ENCODE measurements at regions not wholly inside any gene's neighbourhood (a gene's known extent, or its start where the extent isn't known, plus 50 kb on each side); places are given as distances from the start of the nearest gene placed in this dataset.

DNA sequence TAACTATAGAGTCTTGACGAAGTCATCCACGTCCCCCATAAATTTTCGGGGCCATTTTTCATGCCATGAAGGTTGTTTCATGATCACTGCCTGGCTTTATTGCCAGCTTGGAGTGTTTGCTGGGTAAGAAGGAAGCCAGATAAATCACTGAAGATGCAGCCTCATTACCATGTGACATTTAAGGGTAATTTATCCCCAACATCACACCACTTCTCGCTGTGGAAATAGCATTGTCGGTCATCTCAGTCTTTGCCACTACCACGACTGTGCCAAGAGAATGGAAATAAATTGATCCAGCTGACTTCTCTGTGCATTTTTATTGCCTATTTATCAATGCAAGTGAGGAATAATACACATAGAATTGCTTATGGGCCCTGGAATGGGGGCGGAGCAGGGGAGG, 617.9 kb downstream of the AJAP1 start:
- peaks cover 8% of the 10 kb centered on the region for H3K27me3 Mint-ChIP-seq (ENCODE audit: insufficient read depth, low read depth, poor library complexity)
- no peak overlapping the region for H3K27ac Mint-ChIP-seq
- H3K4me1 Mint-ChIP-seq: peaks cover 25% of the 10 kb centered on the region
- H3K27me3 ChIP-seq (ENCODE audit: insufficient read depth): no peaks in the 10 kb centered on the region
- H3K9me2 ChIP-seq (ENCODE audit: insufficient read depth): no peaks in the 10 kb centered on the region
- H3K4me3 ChIP-seq: no peak overlapping the region
- no peaks in the 10 kb centered on the region for H3K4me1 ChIP-seq (ENCODE audit: insufficient read depth)
- H3K9me3 Mint-ChIP-seq: peaks cover 16% of the 10 kb centered on the region
- H2AFZ ChIP-seq: no peak overlapping the region
- ATAC-seq (no peak), DNase-seq (ENCODE audit: low spot score) (no peak)
- H3K4me2 ChIP-seq: no peak overlapping the region
- peaks cover 4% of the 10 kb centered on the region for H3K36me3 Mint-ChIP-seq (ENCODE audit: low read depth)
- no peak overlapping the region for H3K4me3 Mint-ChIP-seq
- no peak for TF ChIP-seq REST (IDR thresholded peaks at IDR 0.05; ENCODE audit: unreplicated experiment)
- no peak for TF ChIP-seq JUNB (IDR thresholded peaks at IDR 0.05; ENCODE audit: unreplicated experiment)
- TF ChIP-seq ZNF114 (CRISPR knock-in tag; IDR thresholded peaks at IDR 0.05): no peak
- no peak for TF ChIP-seq CREB1 (CRISPR knock-in tag; IDR thresholded peaks at IDR 0.05; ENCODE audit: low read depth)
- no peak for TF ChIP-seq POLR2AphosphoS5 (IDR thresholded peaks at IDR 0.05; ENCODE audit: low read depth)
- TF ChIP-seq EZH2 (IDR thresholded peaks at IDR 0.05; ENCODE audit: low read depth, unreplicated experiment): no peak
- TF ChIP-seq, protein P1, sequence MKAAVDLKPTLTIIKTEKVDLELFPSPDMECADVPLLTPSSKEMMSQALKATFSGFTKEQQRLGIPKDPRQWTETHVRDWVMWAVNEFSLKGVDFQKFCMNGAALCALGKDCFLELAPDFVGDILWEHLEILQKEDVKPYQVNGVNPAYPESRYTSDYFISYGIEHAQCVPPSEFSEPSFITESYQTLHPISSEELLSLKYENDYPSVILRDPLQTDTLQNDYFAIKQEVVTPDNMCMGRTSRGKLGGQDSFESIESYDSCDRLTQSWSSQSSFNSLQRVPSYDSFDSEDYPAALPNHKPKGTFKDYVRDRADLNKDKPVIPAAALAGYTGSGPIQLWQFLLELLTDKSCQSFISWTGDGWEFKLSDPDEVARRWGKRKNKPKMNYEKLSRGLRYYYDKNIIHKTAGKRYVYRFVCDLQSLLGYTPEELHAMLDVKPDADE (IDR thresholded peaks at IDR 0.05): no peak
- TF ChIP-seq ZNF331 (CRISPR knock-in tag; IDR thresholded peaks at IDR 0.05; ENCODE audit: low read depth): no peak
- H3K79me2 ChIP-seq (replicated peaks; ENCODE audit: insufficient read depth): no peaks in the 10 kb centered on the region
- H4K20me1 ChIP-seq (replicated peaks; ENCODE audit: insufficient read depth): no peaks in the 10 kb centered on the region
- no peaks in the 10 kb centered on the region for H3F3A ChIP-seq (replicated peaks; ENCODE audit: low read depth)
- peaks cover 3% of the 10 kb centered on the region; the same call in 1 of the 2 replicates for H3K36me3 ChIP-seq (ENCODE audit: insufficient read depth)
- H3K27ac ChIP-seq (ENCODE audit: low read depth): no peak overlapping the region

DNA sequence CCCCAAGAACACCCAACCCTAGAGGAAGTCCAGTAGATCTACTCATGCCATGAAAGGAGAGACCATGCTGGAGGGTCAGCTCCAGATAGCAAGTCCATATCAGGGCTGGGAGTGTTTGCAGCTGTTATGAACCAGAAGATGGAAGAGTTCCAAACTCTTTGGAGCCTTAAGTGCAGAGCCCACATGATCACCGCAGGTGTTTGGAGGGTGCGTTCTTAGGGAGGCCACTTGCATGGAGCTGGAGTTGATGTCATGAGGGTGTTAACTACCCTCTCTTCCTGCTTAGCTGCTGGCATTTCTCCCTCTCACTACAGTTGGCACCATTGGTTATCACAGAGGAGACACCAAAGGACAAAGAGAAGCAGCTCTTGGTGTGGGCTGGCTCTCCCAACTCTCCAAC, 616.9 kb downstream of the AJAP1 start:
- Histone ChIP-seq H4K20me1 (replicated peaks; ENCODE audit: insufficient read depth) (no peaks in the 10 kb centered on the region), H3K4me2 (no peak overlapping the region), H3K36me3 (ENCODE audit: insufficient read depth) (peaks cover 3% of the 10 kb centered on the region; the same call in 1 of the 2 replicates), H2AFZ (no peak overlapping the region), H3K4me3 (no peak overlapping the region), H3K4me1 (ENCODE audit: insufficient read depth) (no peaks in the 10 kb centered on the region), H3K27ac (ENCODE audit: low read depth) (no peak overlapping the region), H3K27me3 (ENCODE audit: insufficient read depth) (no peaks in the 10 kb centered on the region), H3K9me2 (ENCODE audit: insufficient read depth) (no peaks in the 10 kb centered on the region), H3F3A (replicated peaks; ENCODE audit: low read depth) (no peaks in the 10 kb centered on the region), H3K79me2 (replicated peaks; ENCODE audit: insufficient read depth) (no peaks in the 10 kb centered on the region)
- Mint-ChIP-seq H3K36me3 (ENCODE audit: low read depth) (peaks cover 4% of the 10 kb centered on the region; the same call in 2 of the 3 replicates), H3K4me1 (peaks cover 29% of the 10 kb centered on the region), H3K27me3 (ENCODE audit: insufficient read depth, low read depth, poor library complexity) (peaks cover 6% of the 10 kb centered on the region), H3K9me3 (peaks cover 14% of the 10 kb centered on the region; the same call in 2 of the 3 replicates), H3K27ac (no peak overlapping the region), H3K4me3 (no peak overlapping the region)
- DNase-seq (ENCODE audit: low spot score) (no peak), ATAC-seq (no peak)
- no peak for TF ChIP-seq CTCF (conservative IDR thresholded peaks at IDR 0.05; ENCODE audit: low read depth in 2 of 2)
- TF ChIP-seq STAT1 (IDR thresholded peaks at IDR 0.05; ENCODE audit: unreplicated experiment): no peak
